ENCODE measurements at regions not wholly inside any gene's neighbourhood (a gene's known extent, or its start where the extent isn't known, plus 50 kb on each side); places are given as distances from the start of the nearest gene placed in this dataset.
"Not testable (repeated sequence)": the region's sequence is repeated elsewhere in the genome, so short reads cannot be mapped to it uniquely, and the experiment has no call there.

DNA sequence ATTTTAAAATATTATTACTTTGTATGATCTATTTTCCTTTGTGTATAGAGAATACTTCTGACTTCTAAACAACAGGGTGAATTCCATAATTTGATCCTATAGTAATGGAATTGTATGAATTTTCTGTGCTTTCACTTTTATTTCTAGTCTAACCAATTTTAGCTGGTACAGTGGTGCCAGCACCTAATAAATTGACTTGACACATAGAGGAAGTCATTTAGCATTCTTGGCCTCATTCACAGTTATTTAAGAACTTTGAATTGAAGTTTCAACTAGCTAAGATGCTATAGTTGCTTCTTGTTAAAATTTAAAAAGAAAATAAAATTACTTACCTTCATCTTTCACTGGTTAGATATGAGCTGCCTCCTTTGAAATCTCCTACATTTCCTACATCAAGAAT lies 220.4 kb downstream of the CPS1 start:
- H3K4me3 ChIP-seq (ENCODE audit: low read length in 3 of 3), result no peak overlapping the region
- FAIRE-seq (no peak), DNase-seq (peak in 1 of 5 donors; percentile 2)
- H3K9me3 ChIP-seq (ENCODE audit: control insufficient read depth in 2 of 3, insufficient read depth in 1 of 3, low read length in 3 of 3), result no peaks in the 10 kb centered on the region
- H3K9ac ChIP-seq (ENCODE audit: low read length in 3 of 3), result no peak overlapping the region
- TF ChIP-seq, protein P1, sequence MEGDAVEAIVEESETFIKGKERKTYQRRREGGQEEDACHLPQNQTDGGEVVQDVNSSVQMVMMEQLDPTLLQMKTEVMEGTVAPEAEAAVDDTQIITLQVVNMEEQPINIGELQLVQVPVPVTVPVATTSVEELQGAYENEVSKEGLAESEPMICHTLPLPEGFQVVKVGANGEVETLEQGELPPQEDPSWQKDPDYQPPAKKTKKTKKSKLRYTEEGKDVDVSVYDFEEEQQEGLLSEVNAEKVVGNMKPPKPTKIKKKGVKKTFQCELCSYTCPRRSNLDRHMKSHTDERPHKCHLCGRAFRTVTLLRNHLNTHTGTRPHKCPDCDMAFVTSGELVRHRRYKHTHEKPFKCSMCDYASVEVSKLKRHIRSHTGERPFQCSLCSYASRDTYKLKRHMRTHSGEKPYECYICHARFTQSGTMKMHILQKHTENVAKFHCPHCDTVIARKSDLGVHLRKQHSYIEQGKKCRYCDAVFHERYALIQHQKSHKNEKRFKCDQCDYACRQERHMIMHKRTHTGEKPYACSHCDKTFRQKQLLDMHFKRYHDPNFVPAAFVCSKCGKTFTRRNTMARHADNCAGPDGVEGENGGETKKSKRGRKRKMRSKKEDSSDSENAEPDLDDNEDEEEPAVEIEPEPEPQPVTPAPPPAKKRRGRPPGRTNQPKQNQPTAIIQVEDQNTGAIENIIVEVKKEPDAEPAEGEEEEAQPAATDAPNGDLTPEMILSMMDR (IDR thresholded peaks at IDR 0.05; ENCODE audit: borderline replicate concordance, extremely low read depth, insufficient read depth), result no peak
- intact Hi-C loops (cut with DNase I), result no loop called here
- H3K4me1 ChIP-seq (ENCODE audit: control insufficient read depth in 2 of 3, insufficient read depth in 2 of 3, low read depth in 1 of 3, low read length in 3 of 3), result no peaks in the 10 kb centered on the region
- no peak overlapping the region for H3K27ac ChIP-seq (ENCODE audit: low read depth in 2 of 2, low read length in 2 of 2)
- H3K36me3 ChIP-seq (ENCODE audit: control insufficient read depth in 2 of 3, insufficient read depth in 3 of 3, low read length in 3 of 3), result no peaks in the 10 kb centered on the region
- H3K27me3 ChIP-seq (ENCODE audit: control insufficient read depth, insufficient read depth, low read length), result no peaks in the 10 kb centered on the region

DNA sequence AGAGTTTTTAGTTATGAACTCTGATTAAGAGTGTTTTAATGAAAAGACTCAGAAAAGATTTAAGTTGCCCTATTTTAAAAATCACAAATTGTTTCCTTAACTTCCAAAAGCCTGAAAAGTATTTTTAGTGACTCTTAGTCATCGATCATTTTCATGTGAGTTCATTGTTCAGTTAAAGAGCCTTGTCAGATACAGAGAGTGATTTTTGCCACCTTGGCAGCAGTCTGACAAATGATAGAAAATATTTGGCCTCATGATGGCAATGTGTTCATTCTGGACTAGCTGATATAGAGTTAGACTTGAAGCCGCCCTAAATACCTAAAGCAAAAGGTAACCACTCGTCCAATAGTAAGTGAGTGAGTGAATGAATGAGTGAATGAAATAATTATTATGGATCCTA lies 225.8 kb downstream of the CPS1 start:
- no peaks in the 10 kb centered on the region for H3K4me1 ChIP-seq (ENCODE audit: control insufficient read depth in 2 of 3, insufficient read depth in 2 of 3, low read depth in 1 of 3, low read length in 3 of 3)
- TF ChIP-seq, protein P1 (IDR thresholded peaks at IDR 0.05; ENCODE audit: borderline replicate concordance, extremely low read depth, insufficient read depth), result no peak
- FAIRE-seq (no peak), DNase-seq (no peak)
- no peaks in the 10 kb centered on the region for H3K36me3 ChIP-seq (ENCODE audit: control insufficient read depth in 2 of 3, insufficient read depth in 3 of 3, low read length in 3 of 3)
- intact Hi-C loops (cut with DNase I), result no loop called here
- no peaks in the 10 kb centered on the region for H3K9me3 ChIP-seq (ENCODE audit: control insufficient read depth in 2 of 3, insufficient read depth in 1 of 3, low read length in 3 of 3)
- H3K4me3 ChIP-seq (ENCODE audit: low read length in 3 of 3), result no peak overlapping the region
- no peak overlapping the region for H3K9ac ChIP-seq (ENCODE audit: low read length in 3 of 3)
- no peaks in the 10 kb centered on the region for H3K27me3 ChIP-seq (ENCODE audit: control insufficient read depth, insufficient read depth, low read length)
- no peak overlapping the region for H3K27ac ChIP-seq (ENCODE audit: low read depth in 2 of 2, low read length in 2 of 2)

DNA sequence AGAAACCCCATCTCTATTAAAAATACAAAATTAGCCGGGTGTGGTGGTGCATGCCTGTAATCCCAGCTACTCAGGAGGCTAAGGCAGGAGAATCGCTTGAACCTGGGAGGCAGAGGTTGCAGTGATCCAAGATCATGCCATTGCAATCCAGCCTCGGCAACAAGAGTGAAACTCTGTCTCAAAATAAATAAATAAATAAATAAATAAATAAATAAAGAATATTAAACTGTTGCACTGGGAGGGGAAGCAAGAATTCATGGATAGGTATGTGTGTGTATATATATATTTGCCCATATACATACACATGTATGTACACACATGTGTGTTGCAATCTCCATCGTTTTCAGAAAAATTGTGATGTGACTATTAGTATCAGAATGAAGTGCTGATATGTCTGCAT lies 231.4 kb downstream of the CPS1 start:
- H3K4me1 ChIP-seq (ENCODE audit: control insufficient read depth in 2 of 3, insufficient read depth in 2 of 3, low read depth in 1 of 3, low read length in 3 of 3); H3K27ac ChIP-seq (ENCODE audit: low read depth in 2 of 2, low read length in 2 of 2); H3K36me3 ChIP-seq (ENCODE audit: control insufficient read depth in 2 of 3, insufficient read depth in 3 of 3, low read length in 3 of 3); H3K9me3 ChIP-seq (ENCODE audit: control insufficient read depth in 2 of 3, insufficient read depth in 1 of 3, low read length in 3 of 3); H3K27me3 ChIP-seq (ENCODE audit: control insufficient read depth, insufficient read depth, low read length); DNase-seq; H3K9ac ChIP-seq (ENCODE audit: low read length in 3 of 3); FAIRE-seq; H3K4me3 ChIP-seq (ENCODE audit: low read length in 3 of 3); intact Hi-C loops (cut with DNase I): not testable (repeated sequence)

DNA sequence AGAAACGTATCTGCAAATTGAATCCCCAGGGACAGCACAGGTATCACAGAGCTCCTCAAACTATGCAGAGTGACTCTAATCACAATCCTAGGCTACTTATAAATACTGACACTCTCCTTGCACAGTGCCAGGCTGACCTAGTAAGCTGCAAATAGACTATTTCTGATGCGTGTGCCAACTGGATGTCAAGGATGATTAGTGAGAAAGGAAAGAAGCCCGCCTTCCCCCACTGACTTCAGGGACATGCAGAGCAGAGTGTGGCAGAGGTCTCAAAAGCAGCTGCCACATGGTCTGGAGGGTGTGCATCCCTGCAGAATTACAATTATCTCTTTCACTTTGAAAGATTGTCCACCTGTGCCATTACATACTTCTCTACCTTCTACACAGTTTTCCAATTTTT lies 235.6 kb downstream of the CPS1 start:
- TF ChIP-seq, protein P1 (IDR thresholded peaks at IDR 0.05; ENCODE audit: borderline replicate concordance, extremely low read depth, insufficient read depth), result no peak
- Histone ChIP-seq H3K27ac (ENCODE audit: low read depth in 2 of 2, low read length in 2 of 2) (no peak overlapping the region), H3K36me3 (ENCODE audit: control insufficient read depth in 2 of 3, insufficient read depth in 3 of 3, low read length in 3 of 3) (no peaks in the 10 kb centered on the region), H3K4me1 (ENCODE audit: control insufficient read depth in 2 of 3, insufficient read depth in 2 of 3, low read depth in 1 of 3, low read length in 3 of 3) (no peaks in the 10 kb centered on the region), H3K4me3 (ENCODE audit: low read length in 3 of 3) (no peak overlapping the region), H3K9me3 (ENCODE audit: control insufficient read depth in 2 of 3, insufficient read depth in 1 of 3, low read length in 3 of 3) (no peaks in the 10 kb centered on the region), H3K9ac (ENCODE audit: low read length in 3 of 3) (no peak overlapping the region), H3K27me3 (ENCODE audit: control insufficient read depth, insufficient read depth, low read length) (no peaks in the 10 kb centered on the region)
- FAIRE-seq, result no peak
- intact Hi-C loops (cut with DNase I), result no loop called here
- DNase-seq, result no peak
